ENCODE measurements at regions not wholly inside any gene's neighbourhood (a gene's known extent, or its start where the extent isn't known, plus 50 kb on each side); places are given as distances from the start of the nearest gene placed in this dataset.

DNA sequence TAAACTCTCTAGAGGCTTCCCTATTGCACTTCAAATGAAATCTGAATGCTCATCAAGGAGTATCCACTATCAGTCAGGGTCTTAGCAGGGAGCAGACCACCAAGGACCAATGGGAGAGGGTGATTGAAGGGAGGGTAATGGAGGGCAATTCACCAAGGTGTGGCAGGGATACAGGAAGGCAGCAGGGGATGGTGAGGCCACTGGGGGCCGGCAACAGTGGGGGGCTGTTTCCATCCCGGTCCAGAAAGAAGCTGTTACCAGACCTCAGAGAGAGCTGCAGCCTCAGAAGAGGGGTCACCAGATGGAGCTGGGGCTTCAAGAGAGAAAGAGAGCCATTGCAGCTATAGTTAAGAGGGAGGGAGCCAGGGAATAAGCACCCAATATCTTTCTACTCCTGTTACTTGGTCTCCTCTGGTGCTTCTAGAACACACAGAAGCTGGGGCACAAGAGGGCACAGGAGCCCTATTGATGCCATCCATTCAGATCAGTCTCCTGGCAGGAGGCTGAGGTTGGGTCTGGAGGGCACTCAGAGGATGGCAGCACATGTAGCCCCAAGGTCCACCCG lies 417.6 kb downstream of the PTPRU start:
- Histone ChIP-seq H3K27me3 (peaks cover 0 to 51% (median 0%) of the 10 kb centered on the region in 4 donors), H3K27ac (replicated peaks in 1 of 4) (no peak overlapping the region), H3K9me3 (peaks cover 0 to 1% (median under 1%) of the 10 kb centered on the region in 4 donors), H3K4me3 (no peak overlapping the region), H3K4me1 (no peaks in the 10 kb centered on the region), H3K36me3 (no peaks in the 10 kb centered on the region)
- intact Hi-C loops (cut with DNase I), result no loop called here
- DNase-seq (ENCODE audit: extremely low spot score), result peak; percentile 75
- WGBS, result 83% methylated on average over 3 of the region's 3 CpGs
- no peak for TF ChIP-seq CTCF (IDR thresholded peaks at IDR 0.05)
- TF ChIP-seq POLR2A (IDR thresholded peaks at IDR 0.05; ENCODE audit: low read depth), result no peak
- no peak for TF ChIP-seq POLR2AphosphoS5 (IDR thresholded peaks at IDR 0.05)
- TF ChIP-seq EP300 (IDR thresholded peaks at IDR 0.05), result no peak

DNA sequence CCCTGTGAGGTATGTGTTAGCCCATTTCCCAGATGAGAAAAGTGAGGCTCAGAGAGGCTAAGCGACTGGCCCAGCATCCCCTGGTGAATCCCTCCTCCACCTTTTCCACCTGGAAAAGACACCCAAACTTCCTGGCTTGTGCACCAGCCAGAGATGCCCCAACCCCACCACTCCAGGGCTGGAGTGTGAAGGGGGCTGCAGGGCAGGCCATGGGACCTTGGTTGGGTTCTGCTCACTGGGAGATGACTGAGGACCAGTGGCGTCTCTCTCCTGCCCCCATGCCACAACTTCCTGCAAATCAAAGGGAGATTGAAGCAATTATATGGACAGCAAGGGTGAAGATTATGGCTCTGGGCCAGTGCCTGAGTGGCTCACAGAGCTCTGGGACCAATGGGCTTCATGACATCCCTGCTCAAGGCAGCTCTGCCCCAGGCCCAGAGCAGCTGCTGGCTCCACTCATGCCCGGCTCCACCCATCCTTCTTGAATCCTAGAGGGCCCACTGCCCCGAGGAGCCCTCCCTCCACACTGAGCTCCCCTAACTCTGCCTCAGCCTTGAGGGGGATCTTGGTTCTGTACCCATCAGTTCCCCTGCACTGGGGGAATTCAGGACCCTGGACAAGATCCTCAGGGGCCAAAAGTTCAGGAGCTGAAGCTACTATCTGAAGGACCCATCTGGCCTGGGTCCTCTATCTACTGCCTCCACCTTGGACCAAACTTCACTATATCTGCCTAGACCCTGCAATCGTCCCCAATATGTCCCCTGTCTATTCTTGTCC lies 416.9 kb downstream of the PTPRU start:
- Histone ChIP-seq H3K36me3 (no peaks in the 10 kb centered on the region), H3K9me3 (no peaks in the 10 kb centered on the region), H3K4me1 (no peaks in the 10 kb centered on the region), H3K27me3 (peaks cover 0 to 52% (median 0%) of the 10 kb centered on the region in 4 donors), H3K27ac (replicated peaks in 1 of 4) (no peak overlapping the region), H3K4me3 (no peak overlapping the region)
- DNase-seq (ENCODE audit: extremely low spot score), result no peak
- WGBS, result 76% methylated on average over 4 of the region's 5 CpGs
- intact Hi-C loops (cut with DNase I), result no loop called here
- TF ChIP-seq EP300 (IDR thresholded peaks at IDR 0.05), result no peak
- no peak for TF ChIP-seq CTCF (IDR thresholded peaks at IDR 0.05)
- TF ChIP-seq POLR2AphosphoS5 (IDR thresholded peaks at IDR 0.05), result no peak
- TF ChIP-seq POLR2A (IDR thresholded peaks at IDR 0.05; ENCODE audit: low read depth), result no peak

DNA sequence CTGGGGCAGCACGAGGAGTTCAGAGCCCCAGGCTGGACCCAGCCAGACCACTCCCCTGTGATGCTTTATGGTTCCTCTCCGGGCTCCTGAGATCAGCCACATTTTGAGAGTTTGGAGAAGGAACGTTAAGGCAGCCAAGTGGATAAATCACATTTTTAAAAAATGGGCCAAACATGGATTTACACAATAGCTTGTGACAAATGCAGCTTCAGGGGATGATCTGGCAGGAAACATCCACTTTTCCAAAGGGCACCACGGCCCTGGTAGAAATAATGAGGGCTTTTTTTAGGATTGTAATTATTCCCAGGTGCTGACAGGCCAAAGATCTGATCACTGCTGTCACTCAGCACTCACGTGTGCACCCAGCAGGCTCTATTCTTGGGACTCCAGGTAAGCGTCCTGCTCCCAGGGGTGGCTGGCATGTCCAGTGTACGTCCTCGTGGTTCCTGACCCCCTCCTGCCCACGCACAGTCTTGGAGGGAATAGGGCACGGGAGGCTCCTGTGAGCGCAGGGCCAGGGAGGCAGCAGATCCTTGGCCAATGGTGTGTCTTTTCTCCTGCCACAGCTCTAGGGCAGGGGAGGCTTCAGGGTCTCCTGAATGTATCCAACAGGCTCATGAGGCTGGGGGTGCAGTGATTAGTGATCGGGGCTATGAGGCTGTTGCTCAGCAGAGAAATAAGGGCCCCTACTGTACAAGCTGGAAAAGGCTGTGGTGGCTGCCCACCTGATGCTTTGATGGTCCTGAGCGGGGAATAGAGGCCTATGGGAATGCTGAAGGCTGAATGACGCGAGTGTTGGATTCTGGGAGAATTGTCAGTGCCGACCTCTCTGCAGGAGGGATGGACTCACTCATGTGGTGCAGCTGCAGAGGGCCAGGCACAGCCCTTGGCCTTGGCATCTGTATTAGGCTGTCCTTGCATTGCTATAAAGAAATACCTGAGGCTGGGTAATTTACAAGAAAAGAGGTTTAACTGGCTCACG lies 415.7 kb downstream of the PTPRU start:
- H3K36me3 ChIP-seq, result no peaks in the 10 kb centered on the region
- no peak for TF ChIP-seq EP300 (IDR thresholded peaks at IDR 0.05)
- TF ChIP-seq POLR2AphosphoS5 (IDR thresholded peaks at IDR 0.05), result no peak
- TF ChIP-seq CTCF (IDR thresholded peaks at IDR 0.05), result no peak
- no peak for TF ChIP-seq POLR2A (IDR thresholded peaks at IDR 0.05; ENCODE audit: low read depth)
- 77% methylated on average over 17 of the region's 17 CpGs for WGBS
- H3K4me3 ChIP-seq, result no peak overlapping the region
- intact Hi-C loops (cut with DNase I), result no loop called here
- peaks cover 0 to 61% (median 0%) of the 10 kb centered on the region in 4 donors for H3K27me3 ChIP-seq
- peak; percentile 89 for DNase-seq (ENCODE audit: extremely low spot score)
- no peak overlapping the region for H3K27ac ChIP-seq (replicated peaks in 1 of 4)
- no peaks in the 10 kb centered on the region for H3K4me1 ChIP-seq
- H3K9me3 ChIP-seq, result no peaks in the 10 kb centered on the region

GRCh38 chr1:29651246-29651645 lies 414.9 kb downstream of the PTPRU start:
- H3K4me1 ChIP-seq, result no peaks in the 10 kb centered on the region
- DNase-seq (ENCODE audit: extremely low spot score), result no peak
- no peaks in the 10 kb centered on the region for H3K36me3 ChIP-seq
- no peaks in the 10 kb centered on the region for H3K9me3 ChIP-seq
- TF ChIP-seq POLR2A (IDR thresholded peaks at IDR 0.05; ENCODE audit: low read depth) (no peak), POLR2AphosphoS5 (IDR thresholded peaks at IDR 0.05) (no peak), EP300 (IDR thresholded peaks at IDR 0.05) (no peak), CTCF (IDR thresholded peaks at IDR 0.05) (no peak)
- intact Hi-C loops (cut with DNase I), result no loop called here
- peaks cover 0 to 58% (median 0%) of the 10 kb centered on the region in 4 donors for H3K27me3 ChIP-seq
- H3K27ac ChIP-seq (replicated peaks in 1 of 4), result no peak overlapping the region
- H3K4me3 ChIP-seq, result no peak overlapping the region

Measured in esophagus muscularis mucosa (tissue), 4 donors.